ENCODE measurements at regions not wholly inside any gene's neighbourhood (a gene's known extent, or its start where the extent isn't known, plus 50 kb on each side); places are given as distances from the start of the nearest gene placed in this dataset.
"Not testable (repeated sequence)": the region's sequence is repeated elsewhere in the genome, so short reads cannot be mapped to it uniquely, and the experiment has no call there.

DNA sequence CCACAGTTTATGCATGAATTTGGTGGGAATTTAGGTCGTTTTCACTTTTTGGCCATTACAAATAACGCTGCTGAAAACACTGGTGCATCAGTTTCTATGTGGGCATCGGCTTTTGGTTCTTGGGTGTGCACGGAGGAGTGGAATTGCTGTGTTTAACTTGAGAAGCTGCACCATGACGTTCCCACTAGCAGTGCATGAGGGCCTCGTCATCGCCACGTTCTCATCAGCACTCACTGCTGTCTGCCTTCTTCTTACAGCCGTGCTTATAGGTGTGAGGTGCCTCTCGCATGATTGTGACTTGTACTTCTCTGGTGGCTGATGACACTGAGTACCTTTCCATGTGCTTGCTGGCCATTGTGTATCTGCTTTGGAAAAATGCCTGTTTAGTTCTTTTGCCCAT lies 204.4 kb downstream of the BANP start:
- TF ChIP-seq CTBP1 (IDR thresholded peaks at IDR 0.05; ENCODE audit: borderline replicate concordance); L3MBTL2 (conservative IDR thresholded peaks at IDR 0.05); FOXK2 (IDR thresholded peaks at IDR 0.05); ELF4 (IDR thresholded peaks at IDR 0.05); FOXM1 (IDR thresholded peaks at IDR 0.05; ENCODE audit: borderline replicate concordance); SUZ12 (IDR thresholded peaks at IDR 0.05); LEF1 (IDR thresholded peaks at IDR 0.05; ENCODE audit: borderline replicate concordance); SP1 (IDR thresholded peaks at IDR 0.05); HDGF (IDR thresholded peaks at IDR 0.05; ENCODE audit: borderline replicate concordance); ARNT (IDR thresholded peaks at IDR 0.05); BHLHE40 (IDR thresholded peaks at IDR 0.05; ENCODE audit: borderline replicate concordance); TARDBP (IDR thresholded peaks at IDR 0.05); FOXA1 (IDR thresholded peaks at IDR 0.05): not testable (repeated sequence)
- TF ChIP-seq, protein P1, sequence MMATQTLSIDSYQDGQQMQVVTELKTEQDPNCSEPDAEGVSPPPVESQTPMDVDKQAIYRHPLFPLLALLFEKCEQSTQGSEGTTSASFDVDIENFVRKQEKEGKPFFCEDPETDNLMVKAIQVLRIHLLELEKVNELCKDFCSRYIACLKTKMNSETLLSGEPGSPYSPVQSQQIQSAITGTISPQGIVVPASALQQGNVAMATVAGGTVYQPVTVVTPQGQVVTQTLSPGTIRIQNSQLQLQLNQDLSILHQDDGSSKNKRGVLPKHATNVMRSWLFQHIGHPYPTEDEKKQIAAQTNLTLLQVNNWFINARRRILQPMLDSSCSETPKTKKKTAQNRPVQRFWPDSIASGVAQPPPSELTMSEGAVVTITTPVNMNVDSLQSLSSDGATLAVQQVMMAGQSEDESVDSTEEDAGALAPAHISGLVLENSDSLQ (IDR thresholded peaks at IDR 0.05), result not testable (repeated sequence)
